22Rv1 (cell line): ENCODE measurements at regions not wholly inside any gene's neighbourhood (a gene's known extent, or its start where the extent isn't known, plus 50 kb on each side); places are given as distances from the start of the nearest gene placed in this dataset.
"Not testable (repeated sequence)": the region's sequence is repeated elsewhere in the genome, so short reads cannot be mapped to it uniquely, and the experiment has no call there.

Experiments used
- H3K27ac ChIP-seq: fragments of 450-650 bp; 2 replicates; pipeline ENCODE4 v1.5.1; 2017
- CTCF ChIP-seq: fragments of 450-650 bp; IDR thresholded peaks from 2 replicates; pipeline ENCODE4 v1.5.1; 2017; ENCODE audit warnings: mild to moderate bottlenecking
- ZFX ChIP-seq: fragments of 450-650 bp; IDR thresholded peaks from 2 replicates; pipeline ENCODE4 v1.6.1; 2017; ENCODE audit warnings: antibody characterized with exemption, borderline replicate concordance

- H3K27ac ChIP-seq = no peak overlapping the region
- TF ChIP-seq ZFX (no peak), CTCF (no peak)
Observed at GRCh38 chr12:38427442-38427841, 110.9 kb downstream of the ALG10B start.

- no peak for TF ChIP-seq CTCF
- TF ChIP-seq ZFX = no peak
- H3K27ac ChIP-seq = no peak overlapping the region
Observed at GRCh38 chr12:38431921-38432320, 115.3 kb downstream of the ALG10B start.

DNA sequence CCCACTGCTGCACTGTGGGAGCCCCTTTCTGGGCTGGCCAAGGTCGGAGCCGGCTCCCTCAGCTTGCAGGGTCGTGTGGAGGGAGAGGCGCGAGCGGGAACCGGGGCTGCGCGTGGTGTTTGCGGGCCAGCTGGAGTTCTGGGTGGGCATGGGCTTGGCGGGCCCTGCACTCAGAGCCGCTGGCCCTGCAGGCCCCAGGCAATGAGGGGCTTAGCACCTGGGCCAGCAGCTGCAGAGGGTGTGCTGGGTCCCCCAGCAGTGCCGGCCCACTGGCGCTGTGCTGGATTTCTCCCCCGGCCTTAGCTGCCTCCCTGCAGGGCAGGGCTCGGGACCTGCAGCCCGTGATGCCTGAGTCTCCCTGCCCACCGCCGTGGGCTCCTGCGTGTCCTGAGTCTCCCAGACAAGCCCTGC, 125.3 kb downstream of the ALG10B start:
- H3K27ac ChIP-seq = not testable (repeated sequence)

GRCh38 chr12:38445040-38445439, 128.5 kb downstream of the ALG10B start:
- TF ChIP-seq ZFX (no peak), CTCF (no peak)
- H3K27ac ChIP-seq = no peak overlapping the region

DNA sequence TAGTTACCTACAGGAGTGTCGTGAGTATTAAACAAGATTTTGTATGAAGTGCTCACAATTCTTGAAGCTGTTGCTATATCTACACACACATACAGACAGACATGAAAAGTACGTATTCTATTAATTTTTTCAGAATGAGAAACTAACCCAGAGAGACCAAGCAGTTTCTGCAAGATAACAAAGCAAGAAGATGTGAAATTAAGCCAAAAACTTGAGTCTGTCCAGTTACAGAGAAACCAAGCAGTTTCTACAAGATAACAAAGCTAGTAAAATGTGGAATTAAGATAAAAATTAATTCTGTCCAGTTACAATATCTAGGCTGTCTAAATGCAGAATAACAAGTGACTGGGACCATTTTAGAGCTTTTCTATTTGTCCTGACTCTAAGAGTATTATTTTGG, 132.4 kb downstream of the ALG10B start:
- no peak overlapping the region for H3K27ac ChIP-seq
- no peak for TF ChIP-seq ZFX
- TF ChIP-seq CTCF = no peak

GRCh38 chr12:38456537-38457120, 140.1 kb downstream of the ALG10B start:
- TF ChIP-seq ZFX = no peak
- TF ChIP-seq CTCF = no peak
- H3K27ac ChIP-seq = no peak overlapping the region

DNA sequence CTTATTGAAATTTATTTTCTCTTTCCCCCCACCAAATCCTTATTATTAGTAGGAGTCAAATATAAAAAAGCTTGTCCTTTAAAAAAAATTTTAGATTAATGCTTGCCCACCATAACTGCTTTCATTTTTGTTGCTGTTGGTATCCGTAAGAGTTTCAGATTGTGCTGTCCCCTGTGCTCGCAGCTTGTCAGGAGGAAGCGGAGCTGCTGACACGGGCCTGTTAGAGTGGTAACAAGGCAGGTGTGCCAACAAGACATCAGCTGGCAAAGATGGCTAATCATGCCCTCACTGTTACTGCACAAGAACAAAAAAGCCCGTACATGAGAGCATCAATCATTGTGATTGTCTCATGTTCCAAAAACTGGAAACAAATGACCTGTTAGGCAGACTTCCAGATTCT, 148.4 kb downstream of the ALG10B start:
- no peak for TF ChIP-seq CTCF
- TF ChIP-seq ZFX = no peak
- no peak overlapping the region for H3K27ac ChIP-seq

DNA sequence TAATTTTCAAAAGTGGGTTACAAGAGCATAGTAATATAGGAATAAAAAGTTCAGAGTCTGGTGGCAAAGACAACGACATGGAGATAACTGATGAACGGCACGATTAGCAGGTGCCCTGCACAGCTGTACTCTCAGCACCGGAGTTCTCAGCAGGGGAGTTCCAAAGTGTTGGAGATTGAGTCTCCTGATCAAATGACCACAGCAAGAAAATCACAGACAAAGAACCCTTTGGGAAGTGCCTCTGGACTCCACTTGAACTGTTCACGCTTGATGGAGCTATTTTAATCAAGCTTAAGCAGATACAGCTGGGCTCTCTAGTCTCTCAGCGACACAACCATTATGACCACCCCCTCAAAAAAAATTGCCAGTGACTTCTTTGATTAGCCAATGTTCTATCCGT, 153.1 kb downstream of the ALG10B start:
- TF ChIP-seq ZFX (no peak), CTCF (no peak)
- no peak overlapping the region for H3K27ac ChIP-seq
